Mesendoderm (in vitro differentiated cells): ENCODE measurements at regions not wholly inside any gene's neighbourhood (a gene's known extent, or its start where the extent isn't known, plus 50 kb on each side); places are given as distances from the start of the nearest gene placed in this dataset.

Experiments used
- DNase-seq: peaks from one replicate; pipeline ENCODE4 v3.0.0; 2013
- H2AK5ac ChIP-seq: 2 replicates; pipeline ENCODE4 v1.6.1; 2013; ENCODE audit warnings: low read length, inconsistent platforms
- H2BK120ac ChIP-seq: 2 replicates; pipeline ENCODE4 v1.6.1; 2013; ENCODE audit warnings: low read depth, mild to moderate bottlenecking, low read length, moderate library complexity, mixed read lengths
- H2BK15ac ChIP-seq: replicated peaks from 2 replicates; pipeline ENCODE4 v1.6.1; 2013; ENCODE audit warnings: low read depth, mild to moderate bottlenecking, moderate library complexity
- H2BK5ac ChIP-seq: 2 replicates; pipeline ENCODE4 v1.6.1; 2013; ENCODE audit warnings: low read length, inconsistent platforms
- H3K18ac ChIP-seq: 2 replicates; pipeline ENCODE4 v1.6.1; 2013; ENCODE audit warnings: mild to moderate bottlenecking, low read length, mixed read lengths
- H3K23ac ChIP-seq: one replicate; pipeline ENCODE4 v1.6.1; 2013; ENCODE audit warnings: low read length
- H3K27ac ChIP-seq: 2 replicates; pipeline ENCODE4 v1.5.1; 2013; ENCODE audit warnings: low read depth, mild to moderate bottlenecking, inconsistent platforms, low read length, moderate library complexity
- H3K27me3 ChIP-seq: 2 replicates; pipeline ENCODE4 v1.6.1; 2013; ENCODE audit warnings: low read length, control low read depth, mild to moderate bottlenecking, inconsistent platforms; ENCODE audit not compliant: insufficient read depth, poor library complexity
- H3K36me3 ChIP-seq: 2 replicates; pipeline ENCODE4 v1.6.1; 2013; ENCODE audit warnings: low read length, inconsistent platforms; ENCODE audit not compliant: control insufficient read depth, insufficient read depth
- H3K4ac ChIP-seq: one replicate; pipeline ENCODE4 v1.6.1; 2013; ENCODE audit warnings: low read depth, mild to moderate bottlenecking, low read length, moderate library complexity
- H3K4me1 ChIP-seq: 2 replicates; pipeline ENCODE4 v1.6.1; 2013; ENCODE audit warnings: low read depth, low read length, inconsistent platforms; ENCODE audit not compliant: control insufficient read depth
- H3K4me2 ChIP-seq: 2 replicates; pipeline ENCODE4 v1.6.1; 2013; ENCODE audit warnings: low read length
- H3K4me3 ChIP-seq: 2 replicates; pipeline ENCODE4 v1.5.1; 2013; ENCODE audit warnings: mild to moderate bottlenecking, low read length
- H3K56ac ChIP-seq: one replicate; pipeline ENCODE4 v1.6.1; 2013; ENCODE audit warnings: low read length
- H3K79me1 ChIP-seq: 2 replicates; pipeline ENCODE4 v1.6.1; 2013; ENCODE audit warnings: low read length, inconsistent platforms
- H3K79me2 ChIP-seq: 2 replicates; pipeline ENCODE4 v1.6.1; 2013; ENCODE audit warnings: mild to moderate bottlenecking, low read length; ENCODE audit not compliant: control insufficient read depth, insufficient read depth
- H3K9ac ChIP-seq: 2 replicates; pipeline ENCODE4 v1.6.1; 2013; ENCODE audit warnings: low read length, inconsistent platforms
- H4K5ac ChIP-seq: one replicate; pipeline ENCODE4 v1.6.1; 2013; ENCODE audit warnings: low read length
- H4K8ac ChIP-seq: one replicate; pipeline ENCODE4 v1.6.1; 2013; ENCODE audit warnings: low read depth, mild to moderate bottlenecking, control low read depth, low read length, moderate library complexity
- WGBS: extraction: QIAGEN DNeasy Blood & Tissue Kit; methylation state at CpG from one replicate; pipeline ENCODE4 v1.1.7; 2013; ENCODE audit warnings: low lambda C conversion rate, missing lambda C conversion rate; ENCODE audit not compliant: insufficient coverage; ENCODE audit errors: extremely low coverage; 5-methylcytosine and 5-hydroxymethylcytosine counted together

DNA sequence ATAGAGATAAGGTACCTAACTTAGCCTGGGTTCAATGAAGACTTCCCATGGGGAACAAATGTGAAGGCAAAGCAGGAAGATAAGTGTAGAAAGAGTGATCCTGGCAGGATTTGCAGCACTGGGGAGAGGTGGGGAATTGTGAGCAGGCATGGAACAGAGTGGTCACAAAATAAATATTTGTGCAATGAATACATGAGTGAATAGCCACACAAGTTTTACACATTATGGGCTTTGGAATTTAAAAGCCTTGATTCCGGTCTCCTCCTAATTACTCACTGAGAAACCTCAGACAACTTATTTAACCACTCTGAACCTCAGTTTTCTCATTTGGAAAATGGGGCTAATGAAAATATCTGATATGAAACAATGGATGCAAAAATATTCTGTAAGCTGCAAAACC, 148.3 kb downstream of the ELAVL4 start:
- Histone ChIP-seq H2BK5ac (no peak overlapping the region), H3K4ac (no peak overlapping the region), H3K79me2 (no peaks in the 10 kb centered on the region), H4K5ac (no peak overlapping the region), H2BK15ac (no peak overlapping the region), H3K79me1 (no peaks in the 10 kb centered on the region), H3K9ac (no peak overlapping the region), H2BK120ac (no peak overlapping the region), H3K4me3 (no peak overlapping the region), H3K27me3 (no peaks in the 10 kb centered on the region), H2AK5ac (no peak overlapping the region), H3K23ac (no peak overlapping the region), H3K4me2 (no peak overlapping the region), H3K27ac (no peak overlapping the region), H3K4me1 (no peaks in the 10 kb centered on the region), H4K8ac (no peak overlapping the region), H3K18ac (no peak overlapping the region), H3K36me3 (no peaks in the 10 kb centered on the region), H3K56ac (no peak overlapping the region)
- DNase-seq = no peak
- no CpG with 5 or more reads among the region's 1 CpG for WGBS
